ENCODE measurements at regions not wholly inside any gene's neighbourhood (a gene's known extent, or its start where the extent isn't known, plus 50 kb on each side); places are given as distances from the start of the nearest gene placed in this dataset.

DNA sequence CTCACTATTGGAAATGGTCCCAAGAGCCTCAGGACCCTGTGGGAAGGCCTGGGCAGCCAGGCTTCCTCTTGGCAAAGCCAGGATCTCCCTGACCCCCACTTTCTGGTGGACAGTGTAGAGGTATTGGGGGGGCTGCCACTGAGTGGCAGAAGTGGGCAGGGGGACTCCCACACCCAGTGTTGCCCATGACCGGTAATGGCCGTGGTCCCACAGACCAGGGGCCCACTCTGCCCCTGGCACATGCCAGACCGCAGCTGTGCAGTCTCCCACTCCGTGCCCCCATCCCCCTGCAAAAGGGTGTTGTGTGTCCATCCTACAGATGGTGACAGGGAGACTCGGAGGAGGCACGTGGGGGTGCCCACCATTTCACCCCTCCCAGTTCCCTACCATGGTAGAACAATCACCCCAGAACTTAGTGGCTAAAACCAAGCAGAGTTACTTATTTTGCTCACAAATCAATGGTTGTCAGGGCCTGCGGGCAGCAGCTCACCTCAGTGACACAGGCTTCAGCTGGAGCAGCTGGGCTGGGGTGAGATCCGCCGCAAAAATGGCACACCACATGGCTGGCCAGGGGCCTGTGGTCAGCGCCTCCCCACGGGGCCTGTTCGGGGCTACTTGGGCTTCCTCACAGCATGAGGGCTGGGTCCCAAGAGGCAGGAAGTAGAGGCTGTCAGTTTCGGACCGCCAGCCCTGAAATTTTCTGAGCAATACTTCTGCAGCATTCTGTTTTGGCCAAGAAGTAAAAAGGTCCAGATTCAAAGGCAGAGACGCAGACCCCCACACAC is 59.0 kb upstream of the ZNF469 start:
- DNase-seq, result no peak

DNA sequence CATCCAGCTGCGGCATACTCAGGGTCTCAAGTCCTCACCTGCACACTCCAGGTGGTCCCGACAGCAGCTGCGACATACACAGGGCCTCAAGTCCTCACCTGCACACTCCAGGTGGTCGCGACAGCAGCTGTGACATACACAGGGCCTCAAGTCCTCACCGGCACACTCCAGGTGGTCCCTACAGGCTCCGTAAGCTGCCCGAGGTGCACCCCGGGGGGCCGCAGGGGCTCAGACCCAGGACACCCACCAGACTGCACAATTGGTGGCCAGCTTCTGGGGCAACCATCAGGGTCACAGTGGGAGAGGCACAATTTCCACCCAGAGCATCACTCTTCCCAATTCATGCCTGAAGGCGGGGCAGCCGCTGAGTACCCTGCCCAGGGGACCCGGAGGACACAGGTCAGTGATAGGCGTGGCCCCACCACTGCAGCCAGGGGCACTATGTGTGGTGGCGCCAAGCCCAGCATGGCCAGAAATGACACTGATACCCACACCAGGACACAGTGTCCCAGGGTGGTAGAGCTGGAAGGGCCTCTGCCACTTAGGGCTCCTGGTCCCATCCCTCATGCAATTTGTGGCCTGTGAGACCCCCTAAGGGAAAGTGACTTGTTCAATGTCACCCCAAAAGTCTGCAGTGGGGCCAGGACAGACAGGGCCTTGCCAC is 57.5 kb upstream of the ZNF469 start:
- DNase-seq, result no peak

DNA sequence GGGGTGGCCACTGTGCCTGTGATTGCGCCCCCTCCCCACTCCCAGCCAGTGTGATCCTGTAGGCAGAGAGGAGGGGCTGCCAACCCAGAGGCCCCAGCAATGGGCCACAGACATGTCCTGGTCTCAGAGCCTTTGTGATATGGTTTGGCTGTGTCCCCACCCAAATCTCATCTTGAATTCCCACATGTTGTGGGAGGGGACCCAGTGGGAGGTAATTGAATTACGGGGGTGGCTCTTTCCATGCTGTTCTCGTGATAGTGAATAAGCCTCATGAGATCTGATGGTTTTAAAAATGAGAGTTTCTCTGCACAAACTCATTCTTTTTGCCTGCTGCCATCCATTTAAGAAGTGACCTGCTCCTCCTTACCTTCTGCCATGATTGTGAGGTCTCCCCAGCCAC is 56.8 kb upstream of the ZNF469 start:
- no peak for DNase-seq

DNA sequence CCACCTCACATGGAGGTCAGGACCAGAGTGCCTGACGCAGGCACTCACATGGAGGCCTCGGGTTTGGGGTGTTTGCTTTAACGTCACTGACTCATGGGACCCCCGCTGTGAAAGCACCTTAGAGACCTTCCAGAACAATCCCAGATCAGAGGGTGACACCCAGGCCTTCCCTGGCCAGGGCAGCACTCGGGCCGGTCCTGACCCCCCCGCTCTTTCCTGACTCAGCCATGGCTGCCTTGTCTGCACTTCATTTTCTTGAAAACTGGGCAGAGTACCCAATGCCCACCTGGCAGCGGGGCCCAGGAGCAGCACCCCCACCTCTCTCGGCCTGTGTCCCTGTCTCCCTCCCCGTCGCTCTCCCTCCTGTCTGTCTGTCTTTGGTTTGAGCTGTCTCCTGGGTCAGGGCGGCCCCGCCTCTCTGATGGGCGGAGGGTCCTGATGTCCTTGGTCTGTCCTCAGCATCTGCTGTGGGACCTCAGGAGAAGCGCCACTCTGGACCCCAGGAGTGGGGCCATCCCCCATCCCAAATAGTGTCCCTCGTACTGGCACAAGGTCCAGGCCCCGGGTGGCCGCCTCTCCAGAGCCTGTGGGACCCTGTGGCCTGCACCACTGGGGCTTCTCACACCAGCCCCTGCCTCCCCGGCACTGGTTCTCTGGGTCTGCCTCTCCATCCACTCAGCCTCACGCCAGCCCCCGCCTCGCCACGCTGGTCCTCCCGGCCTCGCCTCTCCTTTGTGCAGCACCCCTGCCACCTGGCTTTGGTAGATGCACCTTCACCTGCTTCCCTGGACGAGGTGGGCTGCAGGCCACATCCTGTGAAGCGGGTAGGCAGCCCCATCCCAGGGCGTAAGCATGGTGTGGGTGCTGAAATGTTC is 55.9 kb upstream of the ZNF469 start:
- no peak for DNase-seq

DNA sequence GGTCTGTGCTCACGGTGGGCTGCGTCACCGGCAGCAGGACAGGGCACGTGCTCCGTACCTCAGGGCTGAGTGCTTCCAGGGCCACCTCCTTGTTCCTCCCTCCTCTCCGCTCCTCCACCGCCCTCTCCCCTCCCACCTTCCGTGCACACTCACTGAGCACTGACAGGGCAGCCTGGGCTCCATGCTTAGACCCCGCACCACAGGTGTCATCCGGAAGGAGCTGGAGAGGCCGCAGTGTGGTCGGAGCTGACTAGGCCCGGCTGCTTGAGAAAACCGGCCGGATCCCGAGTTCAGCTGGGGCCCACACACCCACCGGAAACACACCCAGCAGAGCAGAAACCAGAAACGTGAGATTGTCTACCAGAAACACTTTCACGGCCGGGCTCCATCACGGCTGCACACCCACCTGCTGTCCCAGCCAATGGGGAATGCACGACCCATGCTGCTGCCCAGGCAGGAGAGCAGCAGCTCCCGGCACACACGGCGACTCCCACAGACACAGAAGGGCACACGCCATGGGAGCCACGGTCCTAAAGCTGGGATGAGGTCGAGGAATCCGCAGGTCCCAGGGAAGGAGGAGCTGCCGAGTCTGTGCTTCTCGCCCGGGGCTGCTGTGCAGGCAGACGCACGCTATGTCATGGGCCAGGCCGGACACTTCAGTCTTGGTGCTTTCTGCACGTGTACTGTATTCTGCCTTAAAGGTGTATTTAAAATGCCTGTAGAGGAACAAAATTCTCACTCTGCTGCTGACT is 55.0 kb upstream of the ZNF469 start:
- DNase-seq, result no peak

DNA sequence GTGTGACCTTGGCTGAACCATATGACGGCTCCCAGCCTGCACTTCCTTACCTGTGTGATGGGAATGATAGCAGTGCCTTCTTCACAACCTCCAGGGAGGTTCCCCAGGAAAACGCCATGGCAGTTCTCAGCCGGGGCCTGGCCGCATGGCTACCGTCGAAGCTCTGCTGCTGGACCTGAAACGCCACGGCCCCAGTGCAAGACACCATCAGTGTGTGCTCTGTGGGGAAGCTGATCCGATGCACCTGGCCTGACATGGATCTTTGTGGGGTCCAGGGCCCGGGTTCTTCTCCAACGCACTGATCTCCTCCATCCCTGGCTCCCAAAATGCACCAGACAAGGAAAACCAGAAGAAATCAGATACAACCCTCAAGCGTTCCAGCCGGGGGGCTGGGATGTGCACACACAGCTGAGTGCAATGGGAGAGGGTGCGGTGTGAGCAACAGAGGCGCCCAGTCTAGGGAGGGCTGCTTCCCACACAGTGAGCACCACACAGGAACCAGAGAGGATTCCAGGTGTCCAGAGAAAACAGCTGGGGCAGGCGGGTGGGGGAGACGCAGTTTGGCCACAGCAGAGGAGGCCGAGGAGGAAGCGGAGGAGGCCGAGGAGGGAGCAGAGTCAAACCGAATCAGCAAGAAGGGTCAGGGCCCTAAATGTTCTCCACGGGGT is 54.3 kb upstream of the ZNF469 start:
- no peak for DNase-seq

DNA sequence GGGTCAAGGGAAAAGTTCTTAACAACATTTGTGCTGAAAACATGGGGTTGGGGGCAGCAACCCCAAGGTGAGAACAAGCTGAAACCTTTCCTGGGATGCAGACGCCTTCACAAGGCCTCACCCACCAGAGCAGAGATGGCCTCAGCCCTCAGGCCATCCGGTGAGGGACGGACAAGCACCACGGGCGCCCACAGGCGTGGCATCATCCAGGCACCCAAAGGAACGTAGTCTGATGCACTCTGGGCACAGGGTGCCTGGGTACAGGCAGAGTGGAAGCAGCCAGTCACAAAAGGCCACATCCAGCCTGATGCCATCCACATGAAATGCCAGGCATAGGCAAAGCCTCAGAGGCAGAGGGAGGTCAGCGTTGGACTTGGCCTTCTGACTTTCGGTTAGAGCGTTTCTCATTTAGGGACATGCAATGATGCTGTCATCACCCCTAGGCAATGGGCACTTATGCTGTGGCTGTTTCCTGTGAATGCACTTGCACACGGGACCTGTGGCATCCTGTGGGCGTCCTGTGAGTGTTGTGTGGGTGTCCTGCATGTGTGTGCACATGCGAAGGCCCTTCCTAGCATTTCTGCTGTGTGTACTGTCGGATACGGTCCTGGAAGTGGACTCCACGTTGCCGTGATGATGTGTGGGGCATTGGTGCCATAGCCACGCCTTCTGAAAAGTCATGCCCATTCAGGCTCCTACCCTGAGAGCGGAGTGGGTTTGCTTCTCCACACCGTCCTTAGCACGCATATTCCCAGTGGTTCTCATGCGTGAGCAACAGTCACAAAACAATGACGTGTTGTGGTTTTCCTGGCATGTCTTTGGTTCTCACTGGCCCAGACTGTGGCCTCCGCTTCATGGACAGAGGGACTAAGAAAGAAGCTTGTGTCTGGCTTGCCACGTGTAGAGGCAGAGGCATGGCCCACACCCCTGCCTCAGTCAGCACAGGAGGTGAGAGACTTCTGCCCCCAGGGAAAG is 52.7 kb upstream of the ZNF469 start:
- DNase-seq, result no peak

DNA sequence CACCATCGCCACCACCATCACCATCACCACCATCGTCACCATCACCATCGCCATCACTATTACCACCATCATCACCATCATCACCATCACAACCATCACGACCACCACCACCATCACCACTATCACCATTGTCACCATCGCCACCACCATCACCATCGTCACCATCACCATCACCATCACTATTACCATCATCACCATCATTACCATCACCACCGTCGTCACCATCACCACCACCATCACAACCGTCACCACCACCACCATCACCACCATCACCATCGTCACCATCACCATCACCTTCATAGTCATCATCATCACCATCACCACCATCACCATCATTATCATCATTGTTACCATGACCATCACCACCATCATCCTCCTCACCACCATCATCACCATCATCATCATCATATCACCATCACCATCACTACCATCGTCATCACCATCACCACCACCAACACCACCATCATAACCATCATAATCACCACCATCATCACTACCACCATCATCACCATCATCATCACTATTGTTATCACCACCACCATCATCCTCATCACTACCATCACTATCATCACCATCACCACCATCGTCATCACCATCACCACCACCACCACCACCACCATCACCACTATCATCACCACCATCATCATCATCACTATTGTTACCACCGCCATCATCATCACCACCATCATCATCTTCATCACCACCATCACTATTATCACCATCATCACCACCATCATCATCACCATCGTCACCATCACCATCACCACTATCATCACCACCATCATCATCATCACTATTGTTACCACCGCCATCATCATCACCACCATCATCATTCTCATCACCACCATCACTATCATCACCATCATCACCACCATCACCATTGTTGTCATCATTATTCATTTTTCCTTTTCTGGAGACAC is 51.5 kb upstream of the ZNF469 start:
- no peak for DNase-seq

DNA sequence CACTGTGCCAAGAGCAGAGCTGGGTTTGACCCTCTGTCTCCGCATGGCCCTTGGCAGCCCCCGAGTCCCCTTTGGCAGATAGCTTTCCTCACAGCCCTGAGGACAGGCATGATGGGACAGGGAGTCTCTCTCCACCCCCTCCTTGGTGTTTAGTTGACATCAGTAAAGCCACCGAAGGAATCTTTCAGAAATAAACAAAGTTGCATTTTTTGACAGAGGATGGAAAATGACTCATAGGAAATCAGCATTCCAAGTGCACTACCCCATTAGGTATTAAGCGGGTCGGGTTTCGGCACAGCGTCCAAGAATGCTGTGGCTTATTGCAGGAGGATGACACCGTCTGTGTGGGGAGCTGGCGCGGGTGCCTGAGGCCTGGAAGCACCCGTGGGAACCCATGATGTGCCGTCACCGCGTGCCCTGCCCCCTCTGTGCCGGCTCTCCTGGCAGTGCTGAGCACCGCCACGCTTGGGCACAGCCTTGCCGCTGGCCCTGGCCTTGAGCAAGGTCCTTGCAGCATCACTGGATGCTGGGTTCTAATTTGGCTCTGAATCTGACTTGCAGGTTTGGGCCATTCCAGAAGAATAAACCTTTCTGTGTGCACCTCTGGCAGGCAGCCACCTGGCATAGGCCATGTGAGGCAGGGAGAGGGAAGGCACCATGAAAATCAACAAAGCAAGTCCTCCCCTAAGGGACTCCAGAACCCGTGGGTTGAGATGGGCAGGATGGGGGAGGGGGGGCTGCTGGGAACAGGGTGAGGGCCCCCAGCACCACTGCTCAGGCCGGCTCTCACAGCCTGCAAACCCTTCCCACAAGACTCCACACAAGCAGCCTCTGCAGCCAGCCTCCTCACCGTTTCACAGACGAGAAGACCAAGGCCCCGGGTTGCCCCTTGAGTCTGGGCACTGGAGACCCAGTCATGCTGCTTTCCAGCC is 50.5 kb upstream of the ZNF469 start:
- peak; percentile 100 for DNase-seq

DNA sequence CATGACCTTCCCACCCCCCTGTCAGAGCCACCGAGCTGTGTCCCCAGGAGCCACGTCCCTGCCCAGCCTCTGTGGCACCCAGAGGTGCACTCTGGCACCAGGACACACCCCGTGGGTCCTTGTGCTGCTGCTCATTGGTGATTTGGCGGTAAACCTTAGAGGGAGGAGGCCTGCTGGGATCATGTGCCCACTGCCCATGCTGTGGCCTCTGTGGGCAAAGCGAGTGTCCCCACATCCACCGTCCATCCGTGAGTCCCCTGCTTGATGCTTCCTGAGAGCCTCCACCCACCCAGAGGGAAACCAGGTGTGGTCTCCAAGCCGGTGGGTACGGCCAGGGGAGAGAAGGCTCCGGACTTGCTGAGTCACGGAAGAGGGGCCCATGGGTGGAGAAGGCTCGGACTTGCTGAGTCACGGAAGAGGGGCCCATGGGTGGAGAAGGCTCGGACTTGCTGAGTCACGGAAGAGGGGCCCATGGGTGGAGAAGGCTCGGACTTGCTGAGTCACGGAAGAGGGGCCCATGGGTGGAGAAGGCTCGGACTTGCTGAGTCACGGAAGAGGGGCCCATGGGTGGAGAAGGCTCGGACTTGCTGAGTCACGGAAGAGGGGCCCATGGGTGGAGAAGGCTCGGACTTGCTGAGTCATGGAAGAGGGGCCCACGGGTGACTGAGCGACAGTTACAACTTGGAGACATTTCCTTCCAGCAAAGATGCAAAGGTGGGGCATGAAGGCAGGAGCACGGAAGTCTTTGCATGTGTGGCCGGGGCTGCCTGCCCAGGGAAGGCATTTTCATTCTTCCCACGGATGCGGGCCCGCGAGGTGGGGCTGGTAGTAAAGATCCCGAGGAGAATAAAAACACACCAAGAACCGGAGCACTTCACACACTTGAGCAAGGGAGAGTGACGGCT is 49.6 kb upstream of the ZNF469 start:
- DNase-seq, result peak; percentile 67
